H1 (cell line): ENCODE measurements at regions not wholly inside any gene's neighbourhood (a gene's known extent, or its start where the extent isn't known, plus 50 kb on each side); places are given as distances from the start of the nearest gene placed in this dataset.

Source experiments
- BCL11A ChIP-seq, 2 experiments: IDR thresholded peaks; one replicate each; pipeline ENCODE4 v1.6.1; 2011; ENCODE audit warnings: low read depth in 2 of 2, low read length in 2 of 2, mild to moderate bottlenecking in 2 of 2
- FOSL1 ChIP-seq: IDR thresholded peaks from 2 replicates; pipeline ENCODE4 v1.6.1; 2011; ENCODE audit warnings: mild to moderate bottlenecking, low read depth, low read length, moderate library complexity; ENCODE audit not compliant: insufficient read depth
- JUN ChIP-seq: IDR thresholded peaks from 2 replicates; pipeline ENCODE4 v1.6.1; 2011; ENCODE audit warnings: low read depth, mild to moderate bottlenecking, improper control_type of control experiment, low read length
- KDM1A ChIP-seq: fragments of 200-600, 300-600 bp; sonication (generic); IDR thresholded peaks from 2 replicates; pipeline ENCODE4 v1.7.1; 2016; ENCODE audit warnings: mild to moderate bottlenecking, low read length, borderline replicate concordance
- KDM4A ChIP-seq: IDR thresholded peaks from one replicate; pipeline ENCODE4 v1.7.1; 2012; ENCODE audit warnings: low read depth, mild to moderate bottlenecking, moderate library complexity, low read length, inconsistent platforms; ENCODE audit not compliant: severe bottlenecking
- NRF1 ChIP-seq: IDR thresholded peaks from 2 replicates; pipeline ENCODE4 v1.6.1; 2011; ENCODE audit warnings: mild to moderate bottlenecking, low read depth, low read length, improper control_type of control experiment
- RNF2 ChIP-seq: fragments of 200-900, 300-1000 bp; sonication (generic); IDR thresholded peaks from 2 replicates; pipeline ENCODE4 v1.7.1; 2016; ENCODE audit warnings: borderline replicate concordance, low read depth, mild to moderate bottlenecking, antibody characterized with exemption, low read length; ENCODE audit not compliant: poor library complexity, severe bottlenecking; ENCODE audit errors: missing control alignments
- SAP30 ChIP-seq: fragments of 300-600 bp; sonication (generic); IDR thresholded peaks from 2 replicates; pipeline ENCODE4 v1.7.1; 2012; ENCODE audit warnings: low read length, moderate library complexity, mild to moderate bottlenecking, inconsistent platforms; ENCODE audit not compliant: insufficient read depth, insufficient replicate concordance
- TF ChIP-seq, protein P1 (sequence below): fragments of 300-600 bp; sonication (generic); IDR thresholded peaks from 2 replicates; pipeline ENCODE4 v1.7.1; 2012; ENCODE audit warnings: low read length, moderate library complexity, mild to moderate bottlenecking, inconsistent platforms; ENCODE audit not compliant: insufficient replicate concordance

- TF ChIP-seq, protein P1, sequence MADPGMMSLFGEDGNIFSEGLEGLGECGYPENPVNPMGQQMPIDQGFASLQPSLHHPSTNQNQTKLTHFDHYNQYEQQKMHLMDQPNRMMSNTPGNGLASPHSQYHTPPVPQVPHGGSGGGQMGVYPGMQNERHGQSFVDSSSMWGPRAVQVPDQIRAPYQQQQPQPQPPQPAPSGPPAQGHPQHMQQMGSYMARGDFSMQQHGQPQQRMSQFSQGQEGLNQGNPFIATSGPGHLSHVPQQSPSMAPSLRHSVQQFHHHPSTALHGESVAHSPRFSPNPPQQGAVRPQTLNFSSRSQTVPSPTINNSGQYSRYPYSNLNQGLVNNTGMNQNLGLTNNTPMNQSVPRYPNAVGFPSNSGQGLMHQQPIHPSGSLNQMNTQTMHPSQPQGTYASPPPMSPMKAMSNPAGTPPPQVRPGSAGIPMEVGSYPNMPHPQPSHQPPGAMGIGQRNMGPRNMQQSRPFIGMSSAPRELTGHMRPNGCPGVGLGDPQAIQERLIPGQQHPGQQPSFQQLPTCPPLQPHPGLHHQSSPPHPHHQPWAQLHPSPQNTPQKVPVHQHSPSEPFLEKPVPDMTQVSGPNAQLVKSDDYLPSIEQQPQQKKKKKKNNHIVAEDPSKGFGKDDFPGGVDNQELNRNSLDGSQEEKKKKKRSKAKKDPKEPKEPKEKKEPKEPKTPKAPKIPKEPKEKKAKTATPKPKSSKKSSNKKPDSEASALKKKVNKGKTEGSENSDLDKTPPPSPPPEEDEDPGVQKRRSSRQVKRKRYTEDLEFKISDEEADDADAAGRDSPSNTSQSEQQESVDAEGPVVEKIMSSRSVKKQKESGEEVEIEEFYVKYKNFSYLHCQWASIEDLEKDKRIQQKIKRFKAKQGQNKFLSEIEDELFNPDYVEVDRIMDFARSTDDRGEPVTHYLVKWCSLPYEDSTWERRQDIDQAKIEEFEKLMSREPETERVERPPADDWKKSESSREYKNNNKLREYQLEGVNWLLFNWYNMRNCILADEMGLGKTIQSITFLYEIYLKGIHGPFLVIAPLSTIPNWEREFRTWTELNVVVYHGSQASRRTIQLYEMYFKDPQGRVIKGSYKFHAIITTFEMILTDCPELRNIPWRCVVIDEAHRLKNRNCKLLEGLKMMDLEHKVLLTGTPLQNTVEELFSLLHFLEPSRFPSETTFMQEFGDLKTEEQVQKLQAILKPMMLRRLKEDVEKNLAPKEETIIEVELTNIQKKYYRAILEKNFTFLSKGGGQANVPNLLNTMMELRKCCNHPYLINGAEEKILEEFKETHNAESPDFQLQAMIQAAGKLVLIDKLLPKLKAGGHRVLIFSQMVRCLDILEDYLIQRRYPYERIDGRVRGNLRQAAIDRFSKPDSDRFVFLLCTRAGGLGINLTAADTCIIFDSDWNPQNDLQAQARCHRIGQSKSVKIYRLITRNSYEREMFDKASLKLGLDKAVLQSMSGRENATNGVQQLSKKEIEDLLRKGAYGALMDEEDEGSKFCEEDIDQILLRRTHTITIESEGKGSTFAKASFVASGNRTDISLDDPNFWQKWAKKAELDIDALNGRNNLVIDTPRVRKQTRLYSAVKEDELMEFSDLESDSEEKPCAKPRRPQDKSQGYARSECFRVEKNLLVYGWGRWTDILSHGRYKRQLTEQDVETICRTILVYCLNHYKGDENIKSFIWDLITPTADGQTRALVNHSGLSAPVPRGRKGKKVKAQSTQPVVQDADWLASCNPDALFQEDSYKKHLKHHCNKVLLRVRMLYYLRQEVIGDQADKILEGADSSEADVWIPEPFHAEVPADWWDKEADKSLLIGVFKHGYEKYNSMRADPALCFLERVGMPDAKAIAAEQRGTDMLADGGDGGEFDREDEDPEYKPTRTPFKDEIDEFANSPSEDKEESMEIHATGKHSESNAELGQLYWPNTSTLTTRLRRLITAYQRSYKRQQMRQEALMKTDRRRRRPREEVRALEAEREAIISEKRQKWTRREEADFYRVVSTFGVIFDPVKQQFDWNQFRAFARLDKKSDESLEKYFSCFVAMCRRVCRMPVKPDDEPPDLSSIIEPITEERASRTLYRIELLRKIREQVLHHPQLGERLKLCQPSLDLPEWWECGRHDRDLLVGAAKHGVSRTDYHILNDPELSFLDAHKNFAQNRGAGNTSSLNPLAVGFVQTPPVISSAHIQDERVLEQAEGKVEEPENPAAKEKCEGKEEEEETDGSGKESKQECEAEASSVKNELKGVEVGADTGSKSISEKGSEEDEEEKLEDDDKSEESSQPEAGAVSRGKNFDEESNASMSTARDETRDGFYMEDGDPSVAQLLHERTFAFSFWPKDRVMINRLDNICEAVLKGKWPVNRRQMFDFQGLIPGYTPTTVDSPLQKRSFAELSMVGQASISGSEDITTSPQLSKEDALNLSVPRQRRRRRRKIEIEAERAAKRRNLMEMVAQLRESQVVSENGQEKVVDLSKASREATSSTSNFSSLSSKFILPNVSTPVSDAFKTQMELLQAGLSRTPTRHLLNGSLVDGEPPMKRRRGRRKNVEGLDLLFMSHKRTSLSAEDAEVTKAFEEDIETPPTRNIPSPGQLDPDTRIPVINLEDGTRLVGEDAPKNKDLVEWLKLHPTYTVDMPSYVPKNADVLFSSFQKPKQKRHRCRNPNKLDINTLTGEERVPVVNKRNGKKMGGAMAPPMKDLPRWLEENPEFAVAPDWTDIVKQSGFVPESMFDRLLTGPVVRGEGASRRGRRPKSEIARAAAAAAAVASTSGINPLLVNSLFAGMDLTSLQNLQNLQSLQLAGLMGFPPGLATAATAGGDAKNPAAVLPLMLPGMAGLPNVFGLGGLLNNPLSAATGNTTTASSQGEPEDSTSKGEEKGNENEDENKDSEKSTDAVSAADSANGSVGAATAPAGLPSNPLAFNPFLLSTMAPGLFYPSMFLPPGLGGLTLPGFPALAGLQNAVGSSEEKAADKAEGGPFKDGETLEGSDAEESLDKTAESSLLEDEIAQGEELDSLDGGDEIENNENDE = no peak
- TF ChIP-seq RNF2 = no peak
- no peak for TF ChIP-seq BCL11A (IDR thresholded peaks at IDR 0.05; ENCODE audit: low read depth in 2 of 2, low read length in 2 of 2)
- TF ChIP-seq KDM1A = no peak
- no peak for TF ChIP-seq FOSL1
- TF ChIP-seq JUN = no peak
- no peak for TF ChIP-seq KDM4A
- no peak for TF ChIP-seq NRF1
- TF ChIP-seq SAP30 = no peak
These were observed 869.2 kb downstream of the DIPK2A start (continued) for GRCh38 chr3:144840866-144841265.
